ENCODE measurements at regions not wholly inside any gene's neighbourhood (a gene's known extent, or its start where the extent isn't known, plus 50 kb on each side); places are given as distances from the start of the nearest gene placed in this dataset.

GRCh38 chr18:40388121-40388520 lies 1566.9 kb upstream of the PIK3C3 start:
- no peak for DNase-seq

GRCh38 chr18:40387130-40387787 lies 1567.8 kb upstream of the PIK3C3 start:
- no peak for DNase-seq

GRCh38 chr18:40382197-40382596 lies 1572.8 kb upstream of the PIK3C3 start:
- no peak for DNase-seq

- no peak for DNase-seq
Measured at GRCh38 chr18:40380686-40381439, 1574.2 kb upstream of the PIK3C3 start.

GRCh38 chr18:40375837-40376236 lies 1579.2 kb upstream of the PIK3C3 start:
- no peak for DNase-seq

- DNase-seq = no peak
Measured at GRCh38 chr18:40371673-40372072, 1583.4 kb upstream of the PIK3C3 start.

- DNase-seq = no peak
Measured at GRCh38 chr18:40367576-40367975, 1587.5 kb upstream of the PIK3C3 start.

- no peak for DNase-seq
Measured at GRCh38 chr18:40366521-40366920, 1588.5 kb upstream of the PIK3C3 start.

- DNase-seq = no peak
Measured at GRCh38 chr18:40365526-40365925, 1589.5 kb upstream of the PIK3C3 start.

- DNase-seq = no peak
Measured at GRCh38 chr18:40360558-40360957, 1594.5 kb upstream of the PIK3C3 start.

- no peak for DNase-seq
Measured at GRCh38 chr18:40357536-40357935, 1597.5 kb upstream of the PIK3C3 start.

- no peak for DNase-seq
Measured at GRCh38 chr18:40356168-40356567, 1598.9 kb upstream of the PIK3C3 start.

- no peak for DNase-seq
Measured at GRCh38 chr18:40355726-40356125, 1599.3 kb upstream of the PIK3C3 start.

- no peak for DNase-seq
Measured at GRCh38 chr18:40348196-40348595, 1606.8 kb upstream of the PIK3C3 start.

- DNase-seq = no peak
Measured at GRCh38 chr18:40347261-40347660, 1607.8 kb upstream of the PIK3C3 start.

- no peak for DNase-seq
Measured at GRCh38 chr18:40346146-40346545, 1608.9 kb upstream of the PIK3C3 start.

GRCh38 chr18:40341701-40342100 lies 1613.3 kb upstream of the PIK3C3 start:
- DNase-seq = no peak

GRCh38 chr18:40338284-40338683 lies 1616.8 kb upstream of the PIK3C3 start:
- DNase-seq = no peak

GRCh38 chr18:40326985-40327384 lies 1628.0 kb upstream of the PIK3C3 start:
- DNase-seq = no peak

GRCh38 chr18:40325988-40326387 lies 1629.0 kb upstream of the PIK3C3 start:
- no peak for DNase-seq

GRCh38 chr18:40314199-40314598 lies 1640.8 kb upstream of the PIK3C3 start:
- no peak for DNase-seq

- no peak for DNase-seq
Measured at GRCh38 chr18:40313030-40313642, 1641.9 kb upstream of the PIK3C3 start.

- no peak for DNase-seq
Measured at GRCh38 chr18:40307627-40308026, 1647.4 kb upstream of the PIK3C3 start.

GRCh38 chr18:40296717-40297413 lies 1658.2 kb upstream of the PIK3C3 start:
- DNase-seq = no peak

Measured in NCI-H1092 treated with DMSO at 0.1 percent for 48 hours (cell line).